ENCODE measurements at regions not wholly inside any gene's neighbourhood (a gene's known extent, or its start where the extent isn't known, plus 50 kb on each side); places are given as distances from the start of the nearest gene placed in this dataset.

DNA sequence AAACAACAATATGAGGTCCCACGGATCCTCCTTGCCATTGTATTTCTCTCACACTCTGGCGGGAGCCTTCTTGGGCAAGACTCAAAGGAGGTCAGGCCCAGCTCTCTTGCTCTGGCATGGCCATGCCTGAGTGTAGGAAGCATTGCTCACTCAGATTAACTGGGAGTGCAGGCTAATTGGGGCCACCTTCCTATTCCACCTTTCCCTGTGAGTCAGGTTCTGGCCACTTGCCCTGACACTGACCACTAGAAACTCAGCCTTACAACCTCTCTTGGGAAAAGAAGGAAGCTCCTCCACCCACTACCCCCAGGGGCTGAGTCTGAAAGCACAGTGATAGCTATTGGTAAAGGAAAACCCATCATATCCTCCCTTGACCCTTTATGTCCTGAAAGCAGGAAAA is 121.8 kb upstream of the NTM start:
- no peaks in the 10 kb centered on the region for H3K36me3 ChIP-seq
- 100% methylated on average over 2 of the region's 2 CpGs for WGBS
- H3K9me3 ChIP-seq, result no peaks in the 10 kb centered on the region
- H3K4me3 ChIP-seq, result no peak overlapping the region
- no peaks in the 10 kb centered on the region for H3K27me3 ChIP-seq
- no peak overlapping the region for H3K27ac ChIP-seq
- no peaks in the 10 kb centered on the region for H3K4me1 ChIP-seq
- DNase-seq (ENCODE audit: low spot score in 2 of 2), result no peak
- TF ChIP-seq POLR2A (IDR thresholded peaks at IDR 0.05) (no peak), POLR2AphosphoS5 (IDR thresholded peaks at IDR 0.05) (no peak), EP300 (IDR thresholded peaks at IDR 0.05) (no peak)
- TF ChIP-seq, protein P1, sequence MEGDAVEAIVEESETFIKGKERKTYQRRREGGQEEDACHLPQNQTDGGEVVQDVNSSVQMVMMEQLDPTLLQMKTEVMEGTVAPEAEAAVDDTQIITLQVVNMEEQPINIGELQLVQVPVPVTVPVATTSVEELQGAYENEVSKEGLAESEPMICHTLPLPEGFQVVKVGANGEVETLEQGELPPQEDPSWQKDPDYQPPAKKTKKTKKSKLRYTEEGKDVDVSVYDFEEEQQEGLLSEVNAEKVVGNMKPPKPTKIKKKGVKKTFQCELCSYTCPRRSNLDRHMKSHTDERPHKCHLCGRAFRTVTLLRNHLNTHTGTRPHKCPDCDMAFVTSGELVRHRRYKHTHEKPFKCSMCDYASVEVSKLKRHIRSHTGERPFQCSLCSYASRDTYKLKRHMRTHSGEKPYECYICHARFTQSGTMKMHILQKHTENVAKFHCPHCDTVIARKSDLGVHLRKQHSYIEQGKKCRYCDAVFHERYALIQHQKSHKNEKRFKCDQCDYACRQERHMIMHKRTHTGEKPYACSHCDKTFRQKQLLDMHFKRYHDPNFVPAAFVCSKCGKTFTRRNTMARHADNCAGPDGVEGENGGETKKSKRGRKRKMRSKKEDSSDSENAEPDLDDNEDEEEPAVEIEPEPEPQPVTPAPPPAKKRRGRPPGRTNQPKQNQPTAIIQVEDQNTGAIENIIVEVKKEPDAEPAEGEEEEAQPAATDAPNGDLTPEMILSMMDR (IDR thresholded peaks at IDR 0.05), result no peak

DNA sequence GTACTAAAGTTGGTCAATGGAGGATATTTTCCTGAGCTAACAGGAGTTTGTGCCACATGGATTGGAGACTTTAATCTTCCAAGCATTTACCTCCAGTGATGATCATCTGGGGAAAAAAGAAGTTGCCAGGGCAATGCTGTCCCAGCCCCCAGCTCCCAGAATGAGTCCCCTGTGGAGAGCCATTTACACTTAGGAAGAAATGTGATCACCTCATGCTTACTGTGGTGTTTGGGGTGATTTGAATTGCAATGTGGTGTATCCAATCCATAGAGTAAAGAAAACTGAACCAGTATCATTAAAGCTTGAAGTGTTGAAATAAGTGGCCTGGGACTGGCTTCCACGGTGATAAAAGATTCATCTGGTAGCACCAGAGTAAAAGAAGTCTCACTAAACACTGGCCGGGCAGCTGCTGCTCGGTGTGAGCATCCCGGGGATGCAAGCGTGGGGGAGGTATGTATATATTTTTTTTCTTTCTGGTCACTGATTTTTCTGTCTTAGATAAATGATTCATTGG is 117.2 kb upstream of the NTM start:
- H3K27ac ChIP-seq, result no peak overlapping the region
- DNase-seq (ENCODE audit: low spot score in 2 of 2), result no peak
- no peaks in the 10 kb centered on the region for H3K36me3 ChIP-seq
- 39% methylated on average over 5 of the region's 5 CpGs for WGBS
- no peaks in the 10 kb centered on the region for H3K9me3 ChIP-seq
- no peak overlapping the region for H3K4me3 ChIP-seq
- no peaks in the 10 kb centered on the region for H3K27me3 ChIP-seq
- TF ChIP-seq POLR2A (IDR thresholded peaks at IDR 0.05) (no peak), EP300 (IDR thresholded peaks at IDR 0.05) (no peak), POLR2AphosphoS5 (IDR thresholded peaks at IDR 0.05) (no peak)
- TF ChIP-seq, protein P1 (IDR thresholded peaks at IDR 0.05), result no peak
- H3K4me1 ChIP-seq, result no peaks in the 10 kb centered on the region

DNA sequence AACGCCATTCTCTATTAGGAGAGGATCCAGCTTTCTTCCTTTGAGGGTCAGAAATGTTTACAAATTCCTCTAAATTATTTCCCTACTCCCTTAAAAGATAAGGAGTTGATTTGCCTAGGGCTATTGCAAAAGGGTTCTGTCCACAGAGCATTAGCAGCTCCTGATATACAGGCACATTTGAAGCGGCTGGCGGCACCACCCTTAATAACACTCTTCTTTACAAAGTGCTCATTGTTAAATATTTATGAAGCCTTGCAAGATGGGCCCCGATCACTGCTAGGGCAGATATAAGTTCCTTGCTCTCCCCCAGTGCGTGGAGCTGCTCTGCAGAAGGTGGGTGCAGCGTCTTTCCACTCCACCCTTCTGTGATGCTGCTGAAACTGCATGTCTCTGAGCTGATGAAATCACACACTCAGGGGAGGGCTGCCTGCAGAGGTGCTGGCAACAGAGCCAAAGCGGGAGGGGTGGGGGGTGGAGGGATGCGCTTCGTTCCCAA is 116.7 kb upstream of the NTM start:
- no peaks in the 10 kb centered on the region for H3K9me3 ChIP-seq
- no peaks in the 10 kb centered on the region for H3K27me3 ChIP-seq
- no peaks in the 10 kb centered on the region for H3K4me1 ChIP-seq
- H3K27ac ChIP-seq, result no peak overlapping the region
- DNase-seq (ENCODE audit: low spot score in 2 of 2), result no peak
- WGBS, result 29% methylated on average over 9 of the region's 9 CpGs
- TF ChIP-seq, protein P1 (IDR thresholded peaks at IDR 0.05), result no peak
- TF ChIP-seq POLR2A (IDR thresholded peaks at IDR 0.05) (no peak), EP300 (IDR thresholded peaks at IDR 0.05) (no peak)
- no peak overlapping the region for H3K4me3 ChIP-seq
- no peaks in the 10 kb centered on the region for H3K36me3 ChIP-seq

DNA sequence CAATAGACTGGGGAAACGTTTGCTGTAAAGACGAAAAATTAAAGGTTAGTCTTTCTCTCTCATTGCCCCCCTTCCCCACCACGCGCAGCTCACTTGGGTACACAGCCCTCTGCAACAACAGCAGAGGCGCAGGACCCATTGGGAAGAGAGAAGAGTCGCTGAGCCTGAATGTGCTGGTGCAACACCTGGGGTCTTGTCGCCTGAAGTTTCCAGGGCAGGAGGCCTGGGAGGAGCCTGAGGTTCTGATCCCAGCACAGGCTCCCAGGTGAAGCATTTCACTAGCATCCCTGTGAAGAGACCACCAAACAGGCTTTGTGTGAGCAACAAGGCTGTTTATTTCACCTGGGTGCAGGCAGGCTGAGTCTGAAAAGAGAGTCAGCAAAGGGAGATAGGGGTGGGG is 116.2 kb upstream of the NTM start:
- Histone ChIP-seq H3K36me3 (no peaks in the 10 kb centered on the region), H3K27ac (no peak overlapping the region), H3K4me1 (no peaks in the 10 kb centered on the region), H3K9me3 (no peaks in the 10 kb centered on the region), H3K4me3 (no peak overlapping the region), H3K27me3 (no peaks in the 10 kb centered on the region)
- DNase-seq (ENCODE audit: low spot score in 2 of 2), result no peak
- 54% methylated on average over 7 of the region's 7 CpGs for WGBS
- TF ChIP-seq EP300 (IDR thresholded peaks at IDR 0.05) (no peak), POLR2AphosphoS5 (IDR thresholded peaks at IDR 0.05) (no peak), POLR2A (IDR thresholded peaks at IDR 0.05) (no peak)
- TF ChIP-seq, protein P1 (IDR thresholded peaks at IDR 0.05), result no peak

DNA sequence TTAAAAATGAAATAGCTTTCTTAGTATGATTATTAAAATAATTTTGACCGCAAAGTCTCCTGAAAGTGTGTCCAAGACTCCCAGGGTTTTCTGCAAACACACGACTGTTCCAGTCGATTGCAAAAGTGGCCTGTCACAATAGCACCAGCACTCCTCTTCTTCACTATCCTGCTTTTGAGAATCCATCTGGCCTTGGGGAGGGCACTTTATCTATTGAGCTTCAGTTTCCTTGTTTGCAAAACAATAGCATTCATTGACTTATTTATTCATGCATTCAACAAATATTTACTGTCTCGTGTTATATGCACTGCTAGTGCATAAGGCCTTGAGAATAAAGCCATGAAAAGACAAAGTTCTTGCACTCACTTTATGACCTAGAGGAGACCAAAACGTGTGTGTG is 96.2 kb upstream of the NTM start:
- H3K36me3 ChIP-seq, result no peaks in the 10 kb centered on the region
- TF ChIP-seq, protein P1 (IDR thresholded peaks at IDR 0.05), result no peak
- no peak for TF ChIP-seq POLR2A (IDR thresholded peaks at IDR 0.05)
- no peak for TF ChIP-seq EP300 (IDR thresholded peaks at IDR 0.05)
- no peak for TF ChIP-seq POLR2AphosphoS5 (IDR thresholded peaks at IDR 0.05)
- no peak overlapping the region for H3K27ac ChIP-seq
- H3K4me3 ChIP-seq, result no peak overlapping the region
- H3K4me1 ChIP-seq, result no peaks in the 10 kb centered on the region
- peaks cover 4% of the 10 kb centered on the region for H3K9me3 ChIP-seq
- H3K27me3 ChIP-seq, result peaks cover 4% of the 10 kb centered on the region
- DNase-seq (ENCODE audit: low spot score in 2 of 2), result no peak
- 66% methylated on average over 5 of the region's 5 CpGs for WGBS
